ENCODE measurements at regions not wholly inside any gene's neighbourhood (a gene's known extent, or its start where the extent isn't known, plus 50 kb on each side); places are given as distances from the start of the nearest gene placed in this dataset.

DNA sequence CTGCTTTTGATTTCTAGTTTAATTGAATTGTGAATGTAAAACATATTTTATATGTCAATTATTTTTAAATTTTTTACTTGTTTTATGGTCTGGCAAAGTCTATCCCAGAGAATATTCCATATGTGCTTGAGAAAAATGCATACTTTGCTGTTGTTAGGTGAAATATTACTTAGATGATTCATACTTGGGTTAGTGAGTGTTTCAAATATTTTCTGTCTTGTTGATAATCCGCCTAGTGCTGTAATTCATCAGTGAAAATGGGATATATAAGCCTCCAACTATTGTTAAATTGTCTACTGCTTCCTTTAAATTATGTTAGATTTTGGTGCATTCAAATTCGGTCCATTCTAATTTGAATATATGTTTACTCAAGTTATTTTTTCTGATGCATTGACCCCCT, 395.5 kb downstream of the LRFN5 start:
- Mint-ChIP-seq H3K4me3 (no peak overlapping the region), H3K27me3 (ENCODE audit: insufficient read depth, low read depth, poor library complexity) (no peaks in the 10 kb centered on the region), H3K9me3 (no peaks in the 10 kb centered on the region), H3K4me1 (no peaks in the 10 kb centered on the region; the same call in 2 of the 3 replicates), H3K27ac (no peak overlapping the region), H3K36me3 (ENCODE audit: low read depth) (no peaks in the 10 kb centered on the region)
- no peak overlapping the region for H3K4me2 ChIP-seq
- H2AFZ ChIP-seq: no peak overlapping the region
- H3K4me1 ChIP-seq (ENCODE audit: insufficient read depth): no peaks in the 10 kb centered on the region
- DNase-seq (ENCODE audit: low spot score): no peak
- no peaks in the 10 kb centered on the region for H4K20me1 ChIP-seq (replicated peaks; ENCODE audit: insufficient read depth)
- H3K27me3 ChIP-seq (ENCODE audit: insufficient read depth): no peaks in the 10 kb centered on the region
- no peak overlapping the region for H3K27ac ChIP-seq (ENCODE audit: low read depth)
- H3K36me3 ChIP-seq (ENCODE audit: insufficient read depth): no peaks in the 10 kb centered on the region
- ATAC-seq: no peak
- H3K4me3 ChIP-seq: no peak overlapping the region
- H3K9me2 ChIP-seq (ENCODE audit: insufficient read depth): no peaks in the 10 kb centered on the region
- H3F3A ChIP-seq (replicated peaks; ENCODE audit: low read depth): no peaks in the 10 kb centered on the region
- H3K79me2 ChIP-seq (replicated peaks; ENCODE audit: insufficient read depth): no peaks in the 10 kb centered on the region
- TF ChIP-seq, protein P1, sequence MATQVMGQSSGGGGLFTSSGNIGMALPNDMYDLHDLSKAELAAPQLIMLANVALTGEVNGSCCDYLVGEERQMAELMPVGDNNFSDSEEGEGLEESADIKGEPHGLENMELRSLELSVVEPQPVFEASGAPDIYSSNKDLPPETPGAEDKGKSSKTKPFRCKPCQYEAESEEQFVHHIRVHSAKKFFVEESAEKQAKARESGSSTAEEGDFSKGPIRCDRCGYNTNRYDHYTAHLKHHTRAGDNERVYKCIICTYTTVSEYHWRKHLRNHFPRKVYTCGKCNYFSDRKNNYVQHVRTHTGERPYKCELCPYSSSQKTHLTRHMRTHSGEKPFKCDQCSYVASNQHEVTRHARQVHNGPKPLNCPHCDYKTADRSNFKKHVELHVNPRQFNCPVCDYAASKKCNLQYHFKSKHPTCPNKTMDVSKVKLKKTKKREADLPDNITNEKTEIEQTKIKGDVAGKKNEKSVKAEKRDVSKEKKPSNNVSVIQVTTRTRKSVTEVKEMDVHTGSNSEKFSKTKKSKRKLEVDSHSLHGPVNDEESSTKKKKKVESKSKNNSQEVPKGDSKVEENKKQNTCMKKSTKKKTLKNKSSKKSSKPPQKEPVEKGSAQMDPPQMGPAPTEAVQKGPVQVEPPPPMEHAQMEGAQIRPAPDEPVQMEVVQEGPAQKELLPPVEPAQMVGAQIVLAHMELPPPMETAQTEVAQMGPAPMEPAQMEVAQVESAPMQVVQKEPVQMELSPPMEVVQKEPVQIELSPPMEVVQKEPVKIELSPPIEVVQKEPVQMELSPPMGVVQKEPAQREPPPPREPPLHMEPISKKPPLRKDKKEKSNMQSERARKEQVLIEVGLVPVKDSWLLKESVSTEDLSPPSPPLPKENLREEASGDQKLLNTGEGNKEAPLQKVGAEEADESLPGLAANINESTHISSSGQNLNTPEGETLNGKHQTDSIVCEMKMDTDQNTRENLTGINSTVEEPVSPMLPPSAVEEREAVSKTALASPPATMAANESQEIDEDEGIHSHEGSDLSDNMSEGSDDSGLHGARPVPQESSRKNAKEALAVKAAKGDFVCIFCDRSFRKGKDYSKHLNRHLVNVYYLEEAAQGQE (IDR thresholded peaks at IDR 0.05; ENCODE audit: unreplicated experiment): no peak
- TF ChIP-seq JUNB (IDR thresholded peaks at IDR 0.05; ENCODE audit: unreplicated experiment): no peak
- no peak for TF ChIP-seq ZNF331 (CRISPR knock-in tag; IDR thresholded peaks at IDR 0.05; ENCODE audit: low read depth)
- TF ChIP-seq ZNF114 (CRISPR knock-in tag; IDR thresholded peaks at IDR 0.05): no peak
- no peak for TF ChIP-seq CREB1 (CRISPR knock-in tag; IDR thresholded peaks at IDR 0.05; ENCODE audit: low read depth)
- TF ChIP-seq, protein P2, sequence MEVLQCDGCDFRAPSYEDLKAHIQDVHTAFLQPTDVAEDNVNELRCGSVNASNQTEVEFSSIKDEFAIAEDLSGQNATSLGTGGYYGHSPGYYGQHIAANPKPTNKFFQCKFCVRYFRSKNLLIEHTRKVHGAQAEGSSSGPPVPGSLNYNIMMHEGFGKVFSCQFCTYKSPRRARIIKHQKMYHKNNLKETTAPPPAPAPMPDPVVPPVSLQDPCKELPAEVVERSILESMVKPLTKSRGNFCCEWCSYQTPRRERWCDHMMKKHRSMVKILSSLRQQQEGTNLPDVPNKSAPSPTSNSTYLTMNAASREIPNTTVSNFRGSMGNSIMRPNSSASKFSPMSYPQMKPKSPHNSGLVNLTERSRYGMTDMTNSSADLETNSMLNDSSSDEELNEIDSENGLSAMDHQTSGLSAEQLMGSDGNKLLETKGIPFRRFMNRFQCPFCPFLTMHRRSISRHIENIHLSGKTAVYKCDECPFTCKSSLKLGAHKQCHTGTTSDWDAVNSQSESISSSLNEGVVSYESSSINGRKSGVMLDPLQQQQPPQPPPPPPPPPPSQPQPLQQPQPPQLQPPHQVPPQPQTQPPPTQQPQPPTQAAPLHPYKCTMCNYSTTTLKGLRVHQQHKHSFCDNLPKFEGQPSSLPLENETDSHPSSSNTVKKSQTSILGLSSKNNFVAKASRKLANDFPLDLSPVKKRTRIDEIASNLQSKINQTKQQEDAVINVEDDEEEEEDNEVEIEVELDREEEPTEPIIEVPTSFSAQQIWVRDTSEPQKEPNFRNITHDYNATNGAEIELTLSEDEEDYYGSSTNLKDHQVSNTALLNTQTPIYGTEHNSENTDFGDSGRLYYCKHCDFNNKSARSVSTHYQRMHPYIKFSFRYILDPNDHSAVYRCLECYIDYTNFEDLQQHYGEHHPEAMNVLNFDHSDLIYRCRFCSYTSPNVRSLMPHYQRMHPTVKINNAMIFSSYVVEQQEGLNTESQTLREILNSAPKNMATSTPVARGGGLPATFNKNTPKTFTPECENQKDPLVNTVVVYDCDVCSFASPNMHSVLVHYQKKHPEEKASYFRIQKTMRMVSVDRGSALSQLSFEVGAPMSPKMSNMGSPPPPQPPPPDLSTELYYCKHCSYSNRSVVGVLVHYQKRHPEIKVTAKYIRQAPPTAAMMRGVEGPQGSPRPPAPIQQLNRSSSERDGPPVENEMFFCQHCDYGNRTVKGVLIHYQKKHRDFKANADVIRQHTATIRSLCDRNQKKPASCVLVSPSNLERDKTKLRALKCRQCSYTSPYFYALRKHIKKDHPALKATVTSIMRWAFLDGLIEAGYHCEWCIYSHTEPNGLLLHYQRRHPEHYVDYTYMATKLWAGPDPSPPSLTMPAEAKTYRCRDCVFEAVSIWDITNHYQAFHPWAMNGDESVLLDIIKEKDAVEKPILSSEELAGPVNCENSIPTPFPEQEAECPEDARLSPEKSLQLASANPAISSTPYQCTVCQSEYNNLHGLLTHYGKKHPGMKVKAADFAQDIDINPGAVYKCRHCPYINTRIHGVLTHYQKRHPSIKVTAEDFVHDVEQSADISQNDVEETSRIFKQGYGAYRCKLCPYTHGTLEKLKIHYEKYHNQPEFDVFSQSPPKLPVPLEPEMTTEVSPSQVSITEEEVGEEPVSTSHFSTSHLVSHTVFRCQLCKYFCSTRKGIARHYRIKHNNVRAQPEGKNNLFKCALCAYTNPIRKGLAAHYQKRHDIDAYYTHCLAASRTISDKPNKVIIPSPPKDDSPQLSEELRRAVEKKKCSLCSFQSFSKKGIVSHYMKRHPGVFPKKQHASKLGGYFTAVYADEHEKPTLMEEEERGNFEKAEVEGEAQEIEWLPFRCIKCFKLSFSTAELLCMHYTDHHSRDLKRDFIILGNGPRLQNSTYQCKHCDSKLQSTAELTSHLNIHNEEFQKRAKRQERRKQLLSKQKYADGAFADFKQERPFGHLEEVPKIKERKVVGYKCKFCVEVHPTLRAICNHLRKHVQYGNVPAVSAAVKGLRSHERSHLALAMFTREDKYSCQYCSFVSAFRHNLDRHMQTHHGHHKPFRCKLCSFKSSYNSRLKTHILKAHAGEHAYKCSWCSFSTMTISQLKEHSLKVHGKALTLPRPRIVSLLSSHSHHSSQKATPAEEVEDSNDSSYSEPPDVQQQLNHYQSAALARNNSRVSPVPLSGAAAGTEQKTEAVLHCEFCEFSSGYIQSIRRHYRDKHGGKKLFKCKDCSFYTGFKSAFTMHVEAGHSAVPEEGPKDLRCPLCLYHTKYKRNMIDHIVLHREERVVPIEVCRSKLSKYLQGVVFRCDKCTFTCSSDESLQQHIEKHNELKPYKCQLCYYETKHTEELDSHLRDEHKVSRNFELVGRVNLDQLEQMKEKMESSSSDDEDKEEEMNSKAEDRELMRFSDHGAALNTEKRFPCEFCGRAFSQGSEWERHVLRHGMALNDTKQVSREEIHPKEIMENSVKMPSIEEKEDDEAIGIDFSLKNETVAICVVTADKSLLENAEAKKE (CRISPR knock-in tag; IDR thresholded peaks at IDR 0.05): no peak
- no peak for TF ChIP-seq STAT1 (IDR thresholded peaks at IDR 0.05; ENCODE audit: unreplicated experiment)
- TF ChIP-seq NANOG (IDR thresholded peaks at IDR 0.05; ENCODE audit: borderline replicate concordance): no peak
- no peak for TF ChIP-seq EZH2phosphoT487 (IDR thresholded peaks at IDR 0.05; ENCODE audit: unreplicated experiment)
- TF ChIP-seq, protein P3, sequence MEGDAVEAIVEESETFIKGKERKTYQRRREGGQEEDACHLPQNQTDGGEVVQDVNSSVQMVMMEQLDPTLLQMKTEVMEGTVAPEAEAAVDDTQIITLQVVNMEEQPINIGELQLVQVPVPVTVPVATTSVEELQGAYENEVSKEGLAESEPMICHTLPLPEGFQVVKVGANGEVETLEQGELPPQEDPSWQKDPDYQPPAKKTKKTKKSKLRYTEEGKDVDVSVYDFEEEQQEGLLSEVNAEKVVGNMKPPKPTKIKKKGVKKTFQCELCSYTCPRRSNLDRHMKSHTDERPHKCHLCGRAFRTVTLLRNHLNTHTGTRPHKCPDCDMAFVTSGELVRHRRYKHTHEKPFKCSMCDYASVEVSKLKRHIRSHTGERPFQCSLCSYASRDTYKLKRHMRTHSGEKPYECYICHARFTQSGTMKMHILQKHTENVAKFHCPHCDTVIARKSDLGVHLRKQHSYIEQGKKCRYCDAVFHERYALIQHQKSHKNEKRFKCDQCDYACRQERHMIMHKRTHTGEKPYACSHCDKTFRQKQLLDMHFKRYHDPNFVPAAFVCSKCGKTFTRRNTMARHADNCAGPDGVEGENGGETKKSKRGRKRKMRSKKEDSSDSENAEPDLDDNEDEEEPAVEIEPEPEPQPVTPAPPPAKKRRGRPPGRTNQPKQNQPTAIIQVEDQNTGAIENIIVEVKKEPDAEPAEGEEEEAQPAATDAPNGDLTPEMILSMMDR (conservative IDR thresholded peaks at IDR 0.05; ENCODE audit: low read depth in 2 of 2): no peak
- TF ChIP-seq POLR2AphosphoS5 (IDR thresholded peaks at IDR 0.05; ENCODE audit: low read depth): no peak
- no peak for TF ChIP-seq EZH2 (IDR thresholded peaks at IDR 0.05; ENCODE audit: low read depth, unreplicated experiment)
- TF ChIP-seq, protein P4, sequence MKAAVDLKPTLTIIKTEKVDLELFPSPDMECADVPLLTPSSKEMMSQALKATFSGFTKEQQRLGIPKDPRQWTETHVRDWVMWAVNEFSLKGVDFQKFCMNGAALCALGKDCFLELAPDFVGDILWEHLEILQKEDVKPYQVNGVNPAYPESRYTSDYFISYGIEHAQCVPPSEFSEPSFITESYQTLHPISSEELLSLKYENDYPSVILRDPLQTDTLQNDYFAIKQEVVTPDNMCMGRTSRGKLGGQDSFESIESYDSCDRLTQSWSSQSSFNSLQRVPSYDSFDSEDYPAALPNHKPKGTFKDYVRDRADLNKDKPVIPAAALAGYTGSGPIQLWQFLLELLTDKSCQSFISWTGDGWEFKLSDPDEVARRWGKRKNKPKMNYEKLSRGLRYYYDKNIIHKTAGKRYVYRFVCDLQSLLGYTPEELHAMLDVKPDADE (IDR thresholded peaks at IDR 0.05): no peak

All from GM23338 (cell line).